SK-N-SH (cell line): ENCODE measurements at regions not wholly inside any gene's neighbourhood (a gene's known extent, or its start where the extent isn't known, plus 50 kb on each side); places are given as distances from the start of the nearest gene placed in this dataset.
A peak's percentile ranks its signal among the peaks of the same experiment; 100 is the strongest.

Experiments used
- CTCF ChIA-PET: fragments of 300-600, 350-600 bp; formaldehyde crosslinking; extraction: SDS; loops from one replicate; lab custom pipeline; 2021; lab: Yijun Ruan, JAX
- POLR2A ChIA-PET: fragments of 350-600 bp; sonication (Branson Sonifier 250); formaldehyde crosslinking; extraction: SDS; loops from one replicate; lab custom pipeline; 2020; ENCODE audit warnings: antibody characterized with exemption, inconsistent platforms; lab: Yijun Ruan, JAX
- DNase-seq: peaks from one replicate; pipeline ENCODE4 v3.0.0; 2012
- H2AFZ ChIP-seq: fragments of 200-600 bp; sonication (generic); 2 replicates; pipeline ENCODE4 v1.8.1; 2016; ENCODE audit warnings: antibody characterized with exemption, mild to moderate bottlenecking, low read depth
- H3F3A ChIP-seq: fragments of 200-600 bp; sonication (generic); replicated peaks from 2 replicates; pipeline ENCODE3; 2016; ENCODE audit warnings: antibody characterized with exemption, mild to moderate bottlenecking; ENCODE audit not compliant: insufficient read depth
- H3K27ac ChIP-seq, 2 experiments: fragments of 200-500 bp in 1 of 2; fragments of 200-600 bp in 1 of 2; sonication (Bioruptor generic) in 1 of 2; sonication (generic), shearing (Covaris generic) in 1 of 2; 2 replicates each; pipeline versions ENCODE4 v1.5.1 to v1.6.1; 2014 to 2016; ENCODE audit warnings: low read depth in 2 of 2, inconsistent platforms in 1 of 2, low read length in 1 of 2, mild to moderate bottlenecking in 1 of 2, mixed read lengths in 1 of 2
- H3K27me3 ChIP-seq: fragments of 200-600 bp; sonication (generic), shearing (Covaris generic); 2 replicates; pipeline ENCODE4 v1.6.1; 2016; ENCODE audit warnings: mixed run types; ENCODE audit not compliant: insufficient read depth
- H3K36me3 ChIP-seq, 2 experiments: fragments of 200-500 bp in 1 of 2; fragments of 200-600 bp in 1 of 2; sonication (Bioruptor generic) in 1 of 2; sonication (generic) in 1 of 2; replicated peaks in 1 of 2; 2 replicates each; pipeline versions ENCODE3 to v1.5.1; 2014 to 2016; ENCODE audit warnings: low read length in 1 of 2, mild to moderate bottlenecking in 1 of 2; ENCODE audit not compliant: insufficient read depth in 2 of 2, control insufficient read depth in 1 of 2
- H3K4me1 ChIP-seq, 2 experiments: fragments of 200-500 bp in 1 of 2; fragments of 200-600 bp in 1 of 2; sonication (Bioruptor generic) in 1 of 2; sonication (generic), shearing (Covaris generic) in 1 of 2; 2 replicates each; pipeline versions ENCODE4 v1.5.1 to v1.6.1; 2014 to 2016; ENCODE audit warnings: low read depth in 1 of 2, low read length in 1 of 2, mixed run types in 1 of 2; ENCODE audit not compliant: insufficient read depth in 2 of 2, control insufficient read depth in 1 of 2
- H3K4me2 ChIP-seq: fragments of 200-600 bp; sonication (generic), shearing (Covaris generic); 2 replicates; pipeline ENCODE4 v1.6.1; 2017; ENCODE audit warnings: mixed run types
- H3K4me3 ChIP-seq, 2 experiments: fragments of 200-500 bp in 1 of 2; fragments of 200-600 bp in 1 of 2; sonication (Bioruptor generic) in 1 of 2; sonication (generic), shearing (Covaris generic) in 1 of 2; 2 replicates each; pipeline versions ENCODE4 v1.5.1 to v1.8.1; 2014 to 2016; ENCODE audit warnings: low read depth in 2 of 2, inconsistent platforms in 1 of 2, low read length in 1 of 2, mild to moderate bottlenecking in 1 of 2, mixed read lengths in 1 of 2, moderate library complexity in 1 of 2
- H3K79me2 ChIP-seq: fragments of 200-600 bp; sonication (generic); 2 replicates; pipeline ENCODE4 v1.8.1; 2017; ENCODE audit warnings: mild to moderate bottlenecking; ENCODE audit not compliant: insufficient read depth
- H3K9ac ChIP-seq: fragments of 200-600 bp; sonication (generic); 2 replicates; pipeline ENCODE4 v1.6.1; 2017; ENCODE audit warnings: mixed run types
- H3K9me2 ChIP-seq: fragments of 200-600 bp; sonication (generic); 2 replicates; pipeline ENCODE4 v1.6.1; 2017; ENCODE audit warnings: mixed run types
- H3K9me3 ChIP-seq: fragments of 200-600 bp; sonication (generic); 2 replicates; pipeline ENCODE4 v1.6.1; 2017; ENCODE audit warnings: mixed run types, mild to moderate bottlenecking, moderate library complexity
- H4K20me1 ChIP-seq: fragments of 200-600 bp; sonication (generic); 2 replicates; pipeline ENCODE4 v1.6.1; 2017; ENCODE audit warnings: mild to moderate bottlenecking, mixed run types; ENCODE audit not compliant: insufficient read depth
- ELF1 ChIP-seq: IDR thresholded peaks from 2 replicates; pipeline ENCODE4 v1.4.0; 2012
- FOXM1 ChIP-seq: IDR thresholded peaks from 2 replicates; pipeline ENCODE4 v1.4.0; 2012; ENCODE audit warnings: low read depth, mild to moderate bottlenecking
- GATA2 ChIP-seq: sonication (generic); formaldehyde crosslinking; IDR thresholded peaks from 2 replicates; pipeline ENCODE4 v1.5.0; 2020; ENCODE audit warnings: mild to moderate bottlenecking, missing genetic modification reagents
- IRF3 ChIP-seq: fragments of 150-350 bp; IDR thresholded peaks from 2 replicates; pipeline ENCODE4 v1.6.1; 2016; ENCODE audit warnings: mild to moderate bottlenecking, low read depth, low read length
- JUND ChIP-seq: IDR thresholded peaks from 2 replicates; pipeline ENCODE4 v1.4.0; 2012
- REST ChIP-seq: IDR thresholded peaks from 2 replicates; pipeline ENCODE4 v1.6.1; 2012; ENCODE audit warnings: mild to moderate bottlenecking, low read depth, low read length, moderate library complexity
- USF1 ChIP-seq: IDR thresholded peaks from 2 replicates; pipeline ENCODE4 v1.4.0; 2012; ENCODE audit warnings: low read depth, borderline replicate concordance
- USF2 ChIP-seq: fragments of 150-350 bp; IDR thresholded peaks from 2 replicates; pipeline ENCODE4 v1.6.1; 2017; ENCODE audit warnings: antibody characterized with exemption, low read length, low read depth, borderline replicate concordance
- YY1 ChIP-seq: IDR thresholded peaks from 2 replicates; pipeline ENCODE4 v1.4.0; 2012; ENCODE audit warnings: low read depth, mild to moderate bottlenecking
- ZBTB33 ChIP-seq: IDR thresholded peaks from 2 replicates; pipeline ENCODE4 v1.4.0; 2012; ENCODE audit warnings: low read depth, borderline replicate concordance
- whole genome bisulfite sequencing: methylation state at CpG from one replicate; pipeline ENCODE4 v1.1.6; 2017; ENCODE audit warnings: low lambda C conversion rate; 5-methylcytosine and 5-hydroxymethylcytosine counted together

- TF ChIP-seq ELF1 (no peak), USF2 (no peak), JUND (no peak), YY1 (no peak), IRF3 (no peak), USF1 (no peak), REST (no peak), GATA2 (no peak), ZBTB33 (no peak), FOXM1 (no peak)
- Histone ChIP-seq H3K9me2 (no peaks in the 10 kb centered on the region), H2AFZ (no peak overlapping the region), H3K27me3 (no peaks in the 10 kb centered on the region), H3K4me3 (no peak overlapping the region), H4K20me1 (no peaks in the 10 kb centered on the region), H3K36me3 (peaks cover 0 to 3% of the 10 kb centered on the region in 2 experiments), H3F3A (peaks cover 7% of the 10 kb centered on the region), H3K9me3 (no peaks in the 10 kb centered on the region), H3K27ac (peak overlapping the region; percentile 60 to 63; a peak in 3 of 4 replicates), H3K9ac (no peak overlapping the region), H3K79me2 (no peaks in the 10 kb centered on the region), H3K4me2 (no peak overlapping the region; the same call in 1 of the 2 replicates), H3K4me1 (peaks cover 0 to 12% of the 10 kb centered on the region in 2 experiments; a peak in 1 of 4 replicates)
- POLR2A ChIA-PET: interaction anchor here (0.6 kb wide), 1 partner anchor 1430 kb away, joined by 5 read pairs; no protein-coding TSS in a partner anchor
- no peak for DNase-seq
- 86% methylated on average over 2 of the region's 2 CpGs for WGBS
- CTCF ChIA-PET: no interaction called here
These were observed 662.5 kb downstream of the CDH11 start for GRCh38 chr16:64459402-64459801.
